HFFc6 (cell line): ENCODE measurements at regions not wholly inside any gene's neighbourhood (a gene's known extent, or its start where the extent isn't known, plus 50 kb on each side); places are given as distances from the start of the nearest gene placed in this dataset.

ENCODE experiments used
- DNase-seq: peaks from one replicate; pipeline ENCODE4 v3.0.0-alpha.2; 2018
- H3K27ac Mint-ChIP-seq: 2 replicates; pipeline ENCODE4 v1.8.0; 2020; ENCODE audit warnings: mild to moderate bottlenecking, mixed read lengths
- H3K27me3 Mint-ChIP-seq: 2 replicates; pipeline ENCODE4 v1.8.0; 2021; ENCODE audit warnings: mild to moderate bottlenecking, moderate library complexity, mixed read lengths; ENCODE audit not compliant: insufficient read depth
- H3K36me3 Mint-ChIP-seq: 2 replicates; pipeline ENCODE4 v1.8.0; 2021; ENCODE audit warnings: low read depth, mixed read lengths
- H3K4me1 Mint-ChIP-seq: 2 replicates; pipeline ENCODE4 v1.8.0; 2020; ENCODE audit warnings: low read depth, mixed read lengths
- H3K4me3 Mint-ChIP-seq: 2 replicates; pipeline ENCODE4 v1.8.0; 2020; ENCODE audit warnings: mild to moderate bottlenecking, moderate library complexity, mixed read lengths
- H3K9me3 Mint-ChIP-seq: 2 replicates; pipeline ENCODE4 v1.8.0; 2020; ENCODE audit warnings: mild to moderate bottlenecking, mixed read lengths
- CTCF ChIP-seq: fragments of 200-600 bp; sonication (generic); IDR thresholded peaks from 2 replicates; pipeline ENCODE4 v1.5.0; 2021; ENCODE audit warnings: antibody characterized with exemption, mild to moderate bottlenecking

DNA sequence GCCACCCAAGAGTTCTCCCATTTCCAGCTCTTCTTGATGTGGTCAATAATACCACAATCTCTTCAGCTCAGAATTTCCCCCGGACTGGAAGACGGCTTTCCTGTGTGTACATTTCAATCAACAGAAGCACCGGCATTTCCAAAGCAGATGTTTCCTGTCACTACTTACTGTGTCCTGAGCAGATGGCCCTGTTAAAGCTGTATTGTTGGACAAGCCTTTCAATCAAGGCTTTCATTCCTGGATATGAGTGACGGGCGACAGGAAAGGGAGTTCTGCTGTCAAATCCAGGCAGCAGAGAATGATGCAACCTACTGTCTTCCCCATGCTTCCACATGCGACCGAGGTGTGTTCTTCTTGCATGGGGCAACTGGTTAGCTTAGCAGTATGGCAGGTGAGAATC is 76.4 kb upstream of the CCDC60 start:
- Mint-ChIP-seq H3K27me3 (peaks cover 4% of the 10 kb centered on the region), H3K4me3 (no peak overlapping the region), H3K27ac (no peak overlapping the region), H3K9me3 (peaks cover 52% of the 10 kb centered on the region), H3K4me1 (no peaks in the 10 kb centered on the region), H3K36me3 (peaks cover 5% of the 10 kb centered on the region; the same call in 1 of the 2 replicates)
- TF ChIP-seq CTCF: no peak
- DNase-seq: no peak

GRCh38 chr12:119258556-119258955 is 76.0 kb upstream of the CCDC60 start:
- Mint-ChIP-seq H3K4me3 (no peak overlapping the region), H3K9me3 (peaks cover 48% of the 10 kb centered on the region), H3K4me1 (no peaks in the 10 kb centered on the region), H3K27ac (no peak overlapping the region), H3K36me3 (peaks cover 5% of the 10 kb centered on the region; the same call in 1 of the 2 replicates), H3K27me3 (peaks cover 2% of the 10 kb centered on the region; the same call in 1 of the 2 replicates)
- no peak for TF ChIP-seq CTCF
- no peak for DNase-seq

DNA sequence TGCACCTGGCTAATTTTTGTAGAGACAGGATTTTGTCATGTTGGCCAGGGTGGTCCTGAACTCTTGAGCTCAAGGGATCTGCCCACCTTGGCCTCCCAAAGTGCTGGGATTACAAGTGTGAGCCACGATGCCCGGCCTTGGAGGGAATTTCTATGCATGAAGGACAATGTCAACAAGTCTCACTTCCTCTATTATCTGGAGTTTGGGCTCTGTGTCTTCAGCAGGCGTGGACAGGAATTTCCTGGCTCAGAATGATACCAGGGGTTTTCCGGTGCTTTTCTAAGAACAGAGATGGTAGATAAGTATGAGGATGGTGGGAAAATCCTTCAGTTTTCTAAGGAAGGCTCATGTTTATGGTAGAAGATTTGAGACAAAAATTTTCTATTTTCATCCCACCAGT is 75.0 kb upstream of the CCDC60 start:
- Mint-ChIP-seq H3K4me1 (no peaks in the 10 kb centered on the region), H3K4me3 (no peak overlapping the region), H3K27me3 (peaks cover 1% of the 10 kb centered on the region; the same call in 1 of the 2 replicates), H3K36me3 (peaks cover 5% of the 10 kb centered on the region; the same call in 1 of the 2 replicates), H3K27ac (no peak overlapping the region), H3K9me3 (peaks cover 52% of the 10 kb centered on the region)
- TF ChIP-seq CTCF: no peak
- DNase-seq: no peak

- peaks cover 53% of the 10 kb centered on the region for H3K9me3 Mint-ChIP-seq
- no peak overlapping the region for H3K4me3 Mint-ChIP-seq
- H3K36me3 Mint-ChIP-seq: peaks cover 9% of the 10 kb centered on the region; the same call in 1 of the 2 replicates
- H3K27ac Mint-ChIP-seq: no peak overlapping the region
- no peaks in the 10 kb centered on the region for H3K4me1 Mint-ChIP-seq
- no peak for DNase-seq
- peaks cover 1% of the 10 kb centered on the region; the same call in 1 of the 2 replicates for H3K27me3 Mint-ChIP-seq
- TF ChIP-seq CTCF: no peak
These were observed 72.1 kb upstream of the CCDC60 start for GRCh38 chr12:119262388-119262787.

- Mint-ChIP-seq H3K4me3 (no peak overlapping the region), H3K27me3 (peaks cover 1% of the 10 kb centered on the region; the same call in 1 of the 2 replicates), H3K9me3 (peaks cover 55% of the 10 kb centered on the region), H3K27ac (no peak overlapping the region), H3K4me1 (no peaks in the 10 kb centered on the region), H3K36me3 (peaks cover 9% of the 10 kb centered on the region; the same call in 1 of the 2 replicates)
- no peak for DNase-seq
- no peak for TF ChIP-seq CTCF
These were observed 71.1 kb upstream of the CCDC60 start for GRCh38 chr12:119263466-119263865.

DNA sequence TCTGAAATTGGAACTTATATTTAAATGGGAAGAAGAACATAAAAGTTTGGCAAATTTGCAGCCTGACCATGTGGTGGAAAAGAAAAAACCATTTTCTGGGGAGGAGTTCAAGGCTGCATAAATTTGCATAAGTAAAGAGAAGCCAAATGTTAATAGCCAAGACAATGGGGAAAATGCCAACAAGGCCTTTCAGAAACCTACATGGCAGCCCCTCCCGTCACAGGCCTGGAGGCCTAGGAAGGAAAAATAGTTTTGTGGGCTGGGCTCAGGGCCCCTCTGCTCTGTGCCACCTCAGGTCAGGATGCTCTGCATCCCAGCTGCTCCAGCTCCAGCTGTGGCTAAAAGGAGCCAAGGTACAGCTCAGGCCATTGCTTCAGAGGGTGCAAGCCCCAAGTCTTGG is 67.6 kb upstream of the CCDC60 start:
- Mint-ChIP-seq H3K4me1 (no peaks in the 10 kb centered on the region), H3K27ac (no peak overlapping the region), H3K36me3 (peaks cover 4% of the 10 kb centered on the region; the same call in 1 of the 2 replicates), H3K27me3 (no peaks in the 10 kb centered on the region), H3K4me3 (no peak overlapping the region), H3K9me3 (peaks cover 53% of the 10 kb centered on the region)
- DNase-seq: no peak
- TF ChIP-seq CTCF: no peak
